Tibial nerve (tissue), 4 donors: ENCODE measurements at regions not wholly inside any gene's neighbourhood (a gene's known extent, or its start where the extent isn't known, plus 50 kb on each side); places are given as distances from the start of the nearest gene placed in this dataset.

Source experiments
- CTCF ChIP-seq, 5 experiments: fragments of 200-600 bp in 3 of 5; fragments of 450-650 bp in 2 of 5; sonication (generic) in 3 of 5; IDR thresholded peaks; one replicate each; pipeline ENCODE4 v1.5.1; 2016 to 2019; ENCODE audit warnings: antibody characterized with exemption in 5 of 5, mild to moderate bottlenecking in 3 of 5, moderate library complexity in 2 of 5
- EP300 ChIP-seq, 2 donors: sonication (generic); formaldehyde crosslinking; IDR thresholded peaks; one replicate each; pipeline ENCODE4 v1.6.1; 2017; ENCODE audit warnings: antibody characterized with exemption in 2 of 2, mild to moderate bottlenecking in 1 of 2
- POLR2A ChIP-seq, 2 donors: fragments of 450-650 bp; IDR thresholded peaks; one replicate each; pipeline ENCODE4 v1.6.1; 2017; ENCODE audit warnings: antibody characterized with exemption in 2 of 2, mild to moderate bottlenecking in 2 of 2, moderate library complexity in 2 of 2

- TF ChIP-seq EP300 (IDR thresholded peaks at IDR 0.05) (no peak), POLR2A (IDR thresholded peaks at IDR 0.05) (no peak), CTCF (IDR thresholded peaks at IDR 0.05) (no peak)
Observed at GRCh38 chr4:151917145-151917734, 156.4 kb upstream of the GATB start.
